ENCODE measurements at regions not wholly inside any gene's neighbourhood (a gene's known extent, or its start where the extent isn't known, plus 50 kb on each side); places are given as distances from the start of the nearest gene placed in this dataset.

GRCh38 chr17:71111934-71112333 is 942.6 kb downstream of the KCNJ2 start:
- TF ChIP-seq, protein P1, sequence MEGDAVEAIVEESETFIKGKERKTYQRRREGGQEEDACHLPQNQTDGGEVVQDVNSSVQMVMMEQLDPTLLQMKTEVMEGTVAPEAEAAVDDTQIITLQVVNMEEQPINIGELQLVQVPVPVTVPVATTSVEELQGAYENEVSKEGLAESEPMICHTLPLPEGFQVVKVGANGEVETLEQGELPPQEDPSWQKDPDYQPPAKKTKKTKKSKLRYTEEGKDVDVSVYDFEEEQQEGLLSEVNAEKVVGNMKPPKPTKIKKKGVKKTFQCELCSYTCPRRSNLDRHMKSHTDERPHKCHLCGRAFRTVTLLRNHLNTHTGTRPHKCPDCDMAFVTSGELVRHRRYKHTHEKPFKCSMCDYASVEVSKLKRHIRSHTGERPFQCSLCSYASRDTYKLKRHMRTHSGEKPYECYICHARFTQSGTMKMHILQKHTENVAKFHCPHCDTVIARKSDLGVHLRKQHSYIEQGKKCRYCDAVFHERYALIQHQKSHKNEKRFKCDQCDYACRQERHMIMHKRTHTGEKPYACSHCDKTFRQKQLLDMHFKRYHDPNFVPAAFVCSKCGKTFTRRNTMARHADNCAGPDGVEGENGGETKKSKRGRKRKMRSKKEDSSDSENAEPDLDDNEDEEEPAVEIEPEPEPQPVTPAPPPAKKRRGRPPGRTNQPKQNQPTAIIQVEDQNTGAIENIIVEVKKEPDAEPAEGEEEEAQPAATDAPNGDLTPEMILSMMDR (IDR thresholded peaks at IDR 0.05; ENCODE audit: poor library complexity): no peak
- TF ChIP-seq EZH2 (IDR thresholded peaks at IDR 0.05; ENCODE audit: borderline replicate concordance) (no peak), EZH2phosphoT487 (IDR thresholded peaks at IDR 0.05; ENCODE audit: low read depth, severe bottlenecking, unreplicated experiment) (no peak)

Data from hepatocyte (in vitro differentiated cells).